CD4-positive, CD25-positive, alpha-beta regulatory T cell (primary cell): ENCODE measurements at regions not wholly inside any gene's neighbourhood (a gene's known extent, or its start where the extent isn't known, plus 50 kb on each side); places are given as distances from the start of the nearest gene placed in this dataset.
A peak's percentile ranks its signal among the peaks of the same experiment; 100 is the strongest.

Experiments used
- ATAC-seq, 2 donors: fragments of 150-1000 bp; cut with Tn5 transposase; one replicate each; pipeline ENCODE4 v1.10.0; 2021; ENCODE audit warnings: low read depth in 2 of 2, moderate number of reproducible peaks in 2 of 2, moderate library complexity in 1 of 2
- DNase-seq, 3 donors: peaks; one replicate each; pipeline versions ENCODE4 v3.0.0 to v3.0.0-alpha.2; 2012 to 2022; ENCODE audit warnings: mixed read lengths in 1 of 3
- H3K27ac ChIP-seq: one replicate; pipeline ENCODE4 v1.7.0; 2013; ENCODE audit warnings: mild to moderate bottlenecking, low read length; ENCODE audit not compliant: insufficient read depth, poor library complexity, severe bottlenecking
- H3K27me3 ChIP-seq: one replicate; pipeline ENCODE4 v1.7.0; 2013; ENCODE audit warnings: low read length; ENCODE audit not compliant: control insufficient read depth, insufficient read depth
- H3K36me3 ChIP-seq: one replicate; pipeline ENCODE4 v1.7.0; 2013; ENCODE audit warnings: mild to moderate bottlenecking, low read length, moderate library complexity; ENCODE audit not compliant: control insufficient read depth, insufficient read depth
- H3K4me1 ChIP-seq: 2 replicates; pipeline ENCODE4 v1.7.0; 2013; ENCODE audit warnings: mild to moderate bottlenecking, low read length; ENCODE audit not compliant: insufficient read depth, control insufficient read depth, poor library complexity, severe bottlenecking
- H3K4me3 ChIP-seq: one replicate; pipeline ENCODE4 v1.7.0; 2013; ENCODE audit warnings: low read depth, mild to moderate bottlenecking, low read length, moderate library complexity
- H3K9me3 ChIP-seq, 2 experiments: 1 replicate in 1 of 2; 2 replicates in 1 of 2; pipeline ENCODE4 v1.7.0; 2013; ENCODE audit warnings: low read length in 2 of 2, mild to moderate bottlenecking in 1 of 2, moderate library complexity in 1 of 2; ENCODE audit not compliant: control insufficient read depth in 2 of 2
- H3K27ac Mint-ChIP-seq, 3 donors: one replicate each; pipeline ENCODE4 v1.8.0; 2020 to 2022; ENCODE audit warnings: mild to moderate bottlenecking in 3 of 3, mixed read lengths in 3 of 3, moderate library complexity in 2 of 3
- H3K27me3 Mint-ChIP-seq: one replicate; pipeline ENCODE4 v1.8.0; 2022; ENCODE audit warnings: mild to moderate bottlenecking, mixed read lengths
- H3K36me3 Mint-ChIP-seq: one replicate; pipeline ENCODE4 v1.8.0; 2020; ENCODE audit warnings: mixed read lengths
- H3K4me1 Mint-ChIP-seq, 4 donors: one replicate each; pipeline ENCODE4 v1.8.0; 2020 to 2022; ENCODE audit warnings: mixed read lengths in 4 of 4, mild to moderate bottlenecking in 1 of 4
- H3K4me3 Mint-ChIP-seq, 4 donors: one replicate each; pipeline ENCODE4 v1.8.0; 2020 to 2022; ENCODE audit warnings: mild to moderate bottlenecking in 4 of 4, mixed read lengths in 4 of 4, moderate library complexity in 3 of 4
- H3K9me3 Mint-ChIP-seq, 7 donors: one replicate each; pipeline ENCODE4 v1.8.0; 2020 to 2022; ENCODE audit warnings: mixed read lengths in 7 of 7, mild to moderate bottlenecking in 3 of 7, moderate library complexity in 2 of 7

DNA sequence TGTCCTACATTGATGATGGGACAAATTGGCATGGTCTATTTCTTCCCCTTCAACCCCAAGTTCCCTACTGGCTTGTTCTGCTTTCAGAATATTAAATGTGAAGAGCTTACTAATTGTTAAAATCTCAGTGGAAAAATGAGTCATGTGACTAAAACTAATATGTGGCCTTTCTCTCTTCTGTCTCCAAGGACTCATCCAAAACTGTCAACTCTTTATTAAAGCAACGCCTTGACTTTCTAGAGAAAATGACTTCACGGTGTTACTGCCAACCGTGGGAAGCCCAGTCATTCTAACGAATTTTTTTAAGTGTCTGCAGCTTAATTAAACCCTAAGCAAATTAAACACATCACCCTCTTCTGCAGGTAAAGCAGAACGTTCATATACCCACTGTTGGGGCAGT, 431.6 kb downstream of the DTWD2 start:
- no peak overlapping the region for H3K4me3 ChIP-seq
- H3K4me3 Mint-ChIP-seq = no peak overlapping the region
- H3K36me3 ChIP-seq = no peaks in the 10 kb centered on the region
- DNase-seq = no peak
- no peaks in the 10 kb centered on the region for H3K27me3 ChIP-seq
- no peaks in the 10 kb centered on the region for H3K9me3 ChIP-seq
- no peaks in the 10 kb centered on the region for H3K36me3 Mint-ChIP-seq
- H3K27me3 Mint-ChIP-seq = no peaks in the 10 kb centered on the region
- no peaks in the 10 kb centered on the region for H3K4me1 ChIP-seq
- peaks cover 0 to 5% (median 0%) of the 10 kb centered on the region in 7 donors for H3K9me3 Mint-ChIP-seq
- H3K4me1 Mint-ChIP-seq = no peaks in the 10 kb centered on the region
- no peak for ATAC-seq
- peak overlapping the region in 1 of 3 donors; percentile 83 for H3K27ac Mint-ChIP-seq
- no peak overlapping the region for H3K27ac ChIP-seq

DNA sequence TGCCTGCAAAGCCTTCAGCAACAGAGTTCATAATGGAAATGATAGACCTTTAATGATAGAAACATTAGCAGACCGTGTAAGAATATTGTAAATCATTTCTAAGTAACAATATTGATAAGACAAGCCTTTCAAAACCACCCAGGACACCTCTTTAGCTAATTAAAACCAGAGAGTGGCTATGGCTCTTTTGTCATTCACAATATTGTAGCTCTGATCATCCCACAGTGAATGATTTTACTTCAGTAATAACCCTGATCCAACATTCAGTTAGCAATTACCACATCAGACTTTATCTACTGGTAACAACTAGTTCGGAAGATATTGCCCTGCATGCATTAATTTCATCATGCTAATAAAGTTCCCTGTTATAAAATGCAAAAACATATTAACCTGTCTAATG, 432.6 kb downstream of the DTWD2 start:
- Mint-ChIP-seq H3K4me3 (no peak overlapping the region), H3K36me3 (no peaks in the 10 kb centered on the region), H3K27ac (no peak overlapping the region), H3K27me3 (no peaks in the 10 kb centered on the region), H3K9me3 (no peaks in the 10 kb centered on the region), H3K4me1 (no peaks in the 10 kb centered on the region)
- Histone ChIP-seq H3K4me3 (no peak overlapping the region), H3K9me3 (no peaks in the 10 kb centered on the region), H3K4me1 (no peaks in the 10 kb centered on the region), H3K36me3 (no peaks in the 10 kb centered on the region), H3K27me3 (no peaks in the 10 kb centered on the region), H3K27ac (no peak overlapping the region)
- ATAC-seq (no peak), DNase-seq (no peak)

DNA sequence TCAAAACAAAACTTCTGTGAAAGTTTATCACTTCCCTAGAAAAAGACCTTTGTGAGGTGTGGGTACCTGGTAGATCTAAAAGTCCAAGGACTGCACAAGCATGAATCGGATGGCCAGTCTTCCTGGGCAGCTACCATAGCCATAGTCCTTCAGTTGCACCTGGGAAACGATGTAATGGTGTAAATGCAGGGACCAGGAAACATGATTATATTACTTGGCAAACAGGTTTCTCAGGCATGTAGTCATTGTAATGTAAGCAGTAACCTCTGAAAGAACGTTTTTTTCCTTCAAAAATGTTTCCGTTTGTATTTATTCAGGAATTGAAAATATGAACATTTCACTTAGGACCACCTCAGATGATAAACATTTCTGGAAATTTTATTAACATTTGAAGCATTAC, 433.4 kb downstream of the DTWD2 start:
- H3K27ac Mint-ChIP-seq = no peak overlapping the region
- no peaks in the 10 kb centered on the region for H3K27me3 Mint-ChIP-seq
- ATAC-seq (no peak), DNase-seq (no peak)
- H3K36me3 ChIP-seq = no peaks in the 10 kb centered on the region
- H3K4me3 Mint-ChIP-seq = no peak overlapping the region
- H3K27ac ChIP-seq = no peak overlapping the region
- no peaks in the 10 kb centered on the region for H3K4me1 Mint-ChIP-seq
- H3K4me1 ChIP-seq = no peaks in the 10 kb centered on the region
- no peaks in the 10 kb centered on the region for H3K9me3 ChIP-seq
- no peaks in the 10 kb centered on the region for H3K27me3 ChIP-seq
- peaks cover 0 to 2% (median 0%) of the 10 kb centered on the region in 7 donors for H3K9me3 Mint-ChIP-seq
- H3K36me3 Mint-ChIP-seq = no peaks in the 10 kb centered on the region
- no peak overlapping the region for H3K4me3 ChIP-seq

DNA sequence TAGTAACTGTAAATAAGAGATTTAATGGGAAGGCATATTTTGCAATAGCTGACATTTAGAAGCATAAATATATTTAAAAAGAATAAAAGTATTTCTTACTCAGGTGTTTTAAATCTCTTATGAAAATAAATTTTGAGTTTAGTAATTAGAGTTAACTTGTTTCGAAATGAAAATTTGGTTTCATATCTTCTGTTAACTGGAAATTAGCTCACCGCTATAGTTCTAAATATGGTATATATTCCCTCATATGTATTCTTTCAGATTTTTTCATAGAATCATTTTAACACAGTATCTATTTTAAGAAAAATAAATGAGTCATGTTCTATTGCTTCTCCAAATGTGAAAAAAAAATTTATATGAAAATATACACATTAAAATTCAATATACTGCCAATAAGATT, 434.1 kb downstream of the DTWD2 start:
- Histone ChIP-seq H3K36me3 (no peaks in the 10 kb centered on the region), H3K27me3 (no peaks in the 10 kb centered on the region), H3K27ac (no peak overlapping the region), H3K4me1 (no peaks in the 10 kb centered on the region), H3K9me3 (no peaks in the 10 kb centered on the region), H3K4me3 (no peak overlapping the region)
- no peak overlapping the region for H3K4me3 Mint-ChIP-seq
- no peaks in the 10 kb centered on the region for H3K27me3 Mint-ChIP-seq
- ATAC-seq (no peak), DNase-seq (no peak)
- H3K9me3 Mint-ChIP-seq = peaks cover 0 to 2% (median 0%) of the 10 kb centered on the region in 7 donors
- no peak overlapping the region for H3K27ac Mint-ChIP-seq
- H3K36me3 Mint-ChIP-seq = no peaks in the 10 kb centered on the region
- no peaks in the 10 kb centered on the region for H3K4me1 Mint-ChIP-seq

DNA sequence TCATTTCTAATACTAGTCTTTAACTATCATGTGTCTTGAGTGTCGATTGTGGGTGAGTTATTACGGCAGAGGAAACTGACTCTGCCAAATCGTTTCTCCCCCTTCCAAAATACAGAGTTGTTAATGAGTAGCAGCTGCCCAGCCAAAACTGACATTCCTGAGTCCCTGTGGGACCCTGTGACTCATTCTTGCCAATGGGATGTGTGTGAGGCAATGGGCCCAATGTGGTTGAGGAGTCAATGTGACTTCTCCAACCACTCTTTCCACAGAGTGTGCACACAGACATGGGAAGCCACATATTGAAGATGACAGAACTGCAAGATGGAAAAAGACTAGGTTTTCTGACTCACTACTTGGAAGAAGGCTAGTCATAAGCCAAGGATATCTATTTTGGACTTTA, 434.7 kb downstream of the DTWD2 start:
- Histone ChIP-seq H3K27ac (no peak overlapping the region), H3K27me3 (no peaks in the 10 kb centered on the region), H3K4me3 (no peak overlapping the region), H3K4me1 (no peaks in the 10 kb centered on the region), H3K9me3 (no peaks in the 10 kb centered on the region), H3K36me3 (no peaks in the 10 kb centered on the region)
- peaks cover 0 to 2% (median 0%) of the 10 kb centered on the region in 7 donors for H3K9me3 Mint-ChIP-seq
- DNase-seq (no peak), ATAC-seq (no peak)
- no peaks in the 10 kb centered on the region for H3K4me1 Mint-ChIP-seq
- no peaks in the 10 kb centered on the region for H3K36me3 Mint-ChIP-seq
- H3K4me3 Mint-ChIP-seq = no peak overlapping the region
- H3K27ac Mint-ChIP-seq = no peak overlapping the region
- H3K27me3 Mint-ChIP-seq = no peaks in the 10 kb centered on the region

DNA sequence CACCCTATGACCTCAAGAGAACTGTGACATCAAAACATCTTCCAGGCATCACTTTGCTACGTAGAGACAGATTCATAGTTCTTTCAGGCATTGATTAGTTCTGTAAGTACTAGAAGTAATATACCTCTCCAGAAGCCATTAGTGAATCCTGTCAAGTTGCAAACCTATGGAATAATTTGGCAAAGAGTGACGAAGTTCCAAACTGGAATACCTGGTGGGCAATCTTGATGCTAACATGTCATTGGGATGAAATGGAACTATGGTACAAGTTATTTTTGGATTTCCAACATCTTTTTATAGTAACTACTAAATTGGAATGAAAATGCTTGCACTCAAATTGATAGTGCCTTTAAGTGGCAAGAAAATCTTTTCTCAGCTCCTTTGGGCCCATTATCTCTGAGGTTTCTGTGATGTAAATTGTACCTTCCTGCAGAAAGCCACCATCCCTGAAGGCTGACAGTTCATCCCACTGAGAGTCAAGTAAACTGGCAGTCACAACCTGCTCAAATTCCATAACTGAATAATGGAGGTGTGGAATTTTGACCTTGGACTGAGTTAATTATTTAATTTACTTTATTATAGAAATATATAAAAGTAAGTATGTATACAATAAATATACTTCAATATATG, 435.5 kb downstream of the DTWD2 start:
- Mint-ChIP-seq H3K36me3 (no peaks in the 10 kb centered on the region), H3K27ac (no peak overlapping the region), H3K27me3 (no peaks in the 10 kb centered on the region), H3K4me1 (no peaks in the 10 kb centered on the region), H3K9me3 (peaks cover 0 to 2% (median 0%) of the 10 kb centered on the region in 7 donors), H3K4me3 (no peak overlapping the region)
- Histone ChIP-seq H3K9me3 (no peaks in the 10 kb centered on the region), H3K4me1 (no peaks in the 10 kb centered on the region), H3K27ac (no peak overlapping the region), H3K36me3 (no peaks in the 10 kb centered on the region), H3K27me3 (no peaks in the 10 kb centered on the region), H3K4me3 (no peak overlapping the region)
- no peak for DNase-seq
- no peak for ATAC-seq

DNA sequence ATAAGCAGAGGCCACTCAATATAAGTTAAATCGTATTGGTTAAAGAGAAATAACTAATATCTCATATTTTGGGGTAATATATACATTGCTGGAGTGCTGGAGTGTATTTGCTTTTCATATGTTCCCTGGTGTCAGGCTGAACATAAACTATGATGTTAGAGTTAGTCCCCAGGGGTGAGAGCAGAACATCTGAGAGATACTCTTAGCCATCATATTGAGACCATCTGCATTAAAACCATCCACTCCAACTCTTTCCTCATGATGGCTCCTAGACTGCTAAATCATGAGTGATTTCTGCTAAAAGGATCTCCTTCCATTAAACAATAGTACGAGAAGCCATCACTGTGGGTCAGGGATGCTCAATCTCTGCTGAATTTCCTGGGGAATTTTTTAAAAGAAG, 436.2 kb downstream of the DTWD2 start:
- Histone ChIP-seq H3K27ac (no peak overlapping the region), H3K9me3 (no peaks in the 10 kb centered on the region), H3K4me1 (no peaks in the 10 kb centered on the region), H3K4me3 (no peak overlapping the region), H3K27me3 (no peaks in the 10 kb centered on the region), H3K36me3 (no peaks in the 10 kb centered on the region)
- no peaks in the 10 kb centered on the region for H3K27me3 Mint-ChIP-seq
- H3K4me1 Mint-ChIP-seq = no peaks in the 10 kb centered on the region
- H3K4me3 Mint-ChIP-seq = no peak overlapping the region
- ATAC-seq = no peak
- H3K36me3 Mint-ChIP-seq = no peaks in the 10 kb centered on the region
- peaks cover 0 to 2% (median 0%) of the 10 kb centered on the region in 7 donors for H3K9me3 Mint-ChIP-seq
- H3K27ac Mint-ChIP-seq = peak overlapping the region in 1 of 3 donors; percentile 79
- no peak for DNase-seq

DNA sequence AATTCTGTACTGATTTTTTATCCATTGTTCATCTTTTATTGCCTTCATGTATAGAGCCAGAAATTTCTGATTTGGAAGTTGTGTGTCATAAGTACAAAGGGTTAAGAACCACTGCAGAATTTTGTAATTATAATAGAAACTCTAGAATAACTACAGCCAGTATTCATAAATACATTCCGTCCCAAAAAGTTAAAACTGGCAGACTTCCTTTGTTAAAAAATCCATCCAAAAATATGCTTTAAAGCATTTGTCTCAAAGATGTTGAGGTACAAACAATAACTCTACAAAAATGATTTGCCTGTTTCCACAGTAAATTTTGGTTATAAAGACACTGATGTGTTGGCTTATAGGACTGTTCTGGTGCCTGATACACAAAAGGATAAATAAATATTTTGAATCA, 436.6 kb downstream of the DTWD2 start:
- no peak overlapping the region for H3K27ac Mint-ChIP-seq

More for the DNA sequence above, 436.6 kb downstream of the DTWD2 start:
- no peak overlapping the region for H3K27ac ChIP-seq
- DNase-seq (no peak), ATAC-seq (no peak)
- Mint-ChIP-seq H3K9me3 (peaks cover 0 to 2% (median 0%) of the 10 kb centered on the region in 7 donors), H3K4me3 (no peak overlapping the region), H3K27me3 (no peaks in the 10 kb centered on the region), H3K4me1 (no peaks in the 10 kb centered on the region), H3K36me3 (no peaks in the 10 kb centered on the region)
- H3K4me1 ChIP-seq = no peaks in the 10 kb centered on the region
- H3K36me3 ChIP-seq = no peaks in the 10 kb centered on the region
- H3K27me3 ChIP-seq = no peaks in the 10 kb centered on the region
- no peaks in the 10 kb centered on the region for H3K9me3 ChIP-seq
- H3K4me3 ChIP-seq = no peak overlapping the region
